Prostate gland (tissue), 2 donors: ENCODE measurements at regions not wholly inside any gene's neighbourhood (a gene's known extent, or its start where the extent isn't known, plus 50 kb on each side); places are given as distances from the start of the nearest gene placed in this dataset.

Experiments used
- CTCF ChIP-seq, 4 experiments: fragments of 200-600 bp in 2 of 4; fragments of 450-650 bp in 2 of 4; sonication (generic) in 2 of 4; IDR thresholded peaks; 1 replicate in 3 of 4; 2 replicates in 1 of 4; pipeline ENCODE4 v1.5.1; 2016 to 2019; ENCODE audit warnings: antibody characterized with exemption in 4 of 4, mild to moderate bottlenecking in 2 of 4, moderate library complexity in 2 of 4
- POLR2A ChIP-seq: fragments of 450-650 bp; IDR thresholded peaks from one replicate; pipeline ENCODE4 v1.6.1; 2016; ENCODE audit warnings: antibody characterized with exemption, mild to moderate bottlenecking
- POLR2AphosphoS5 ChIP-seq: sonication (generic); formaldehyde crosslinking; IDR thresholded peaks from one replicate; pipeline ENCODE4 v1.6.1; 2017; ENCODE audit warnings: antibody characterized with exemption

GRCh38 chr6:137726582-137726981 is 140.5 kb upstream of the TNFAIP3 start:
- TF ChIP-seq CTCF (IDR thresholded peaks at IDR 0.05) (no peak), POLR2A (no peak), POLR2AphosphoS5 (no peak)
